ENCODE measurements at regions not wholly inside any gene's neighbourhood (a gene's known extent, or its start where the extent isn't known, plus 50 kb on each side); places are given as distances from the start of the nearest gene placed in this dataset.

- Histone ChIP-seq H3K4me3 (ENCODE audit: low read length, poor library complexity, severe bottlenecking) (no peak overlapping the region), H4K20me1 (ENCODE audit: insufficient read depth, low read length, poor library complexity, severe bottlenecking) (no peaks in the 10 kb centered on the region), H3K4me1 (ENCODE audit: insufficient read depth, low read length, poor library complexity, severe bottlenecking) (no peaks in the 10 kb centered on the region), H3K27me3 (ENCODE audit: insufficient read depth, low read length, poor library complexity, severe bottlenecking) (no peaks in the 10 kb centered on the region), H3K9me2 (replicated peaks; ENCODE audit: low read depth, low read length) (no peaks in the 10 kb centered on the region), H2AFZ (ENCODE audit: low read length) (no peak overlapping the region), H3K9ac (ENCODE audit: low read depth, low read length, poor library complexity, severe bottlenecking) (no peak overlapping the region), H3K36me3 (ENCODE audit: insufficient read depth, low read length) (no peaks in the 10 kb centered on the region), H3F3A (ENCODE audit: low read depth) (no peaks in the 10 kb centered on the region), H3K79me2 (ENCODE audit: insufficient read depth, low read length) (no peaks in the 10 kb centered on the region), H3K9me3 (ENCODE audit: insufficient read depth, low read depth, low read length) (no peaks in the 10 kb centered on the region), H3K4me2 (ENCODE audit: low read depth, low read length, poor library complexity, severe bottlenecking) (no peak overlapping the region)
- TF ChIP-seq, protein P1, sequence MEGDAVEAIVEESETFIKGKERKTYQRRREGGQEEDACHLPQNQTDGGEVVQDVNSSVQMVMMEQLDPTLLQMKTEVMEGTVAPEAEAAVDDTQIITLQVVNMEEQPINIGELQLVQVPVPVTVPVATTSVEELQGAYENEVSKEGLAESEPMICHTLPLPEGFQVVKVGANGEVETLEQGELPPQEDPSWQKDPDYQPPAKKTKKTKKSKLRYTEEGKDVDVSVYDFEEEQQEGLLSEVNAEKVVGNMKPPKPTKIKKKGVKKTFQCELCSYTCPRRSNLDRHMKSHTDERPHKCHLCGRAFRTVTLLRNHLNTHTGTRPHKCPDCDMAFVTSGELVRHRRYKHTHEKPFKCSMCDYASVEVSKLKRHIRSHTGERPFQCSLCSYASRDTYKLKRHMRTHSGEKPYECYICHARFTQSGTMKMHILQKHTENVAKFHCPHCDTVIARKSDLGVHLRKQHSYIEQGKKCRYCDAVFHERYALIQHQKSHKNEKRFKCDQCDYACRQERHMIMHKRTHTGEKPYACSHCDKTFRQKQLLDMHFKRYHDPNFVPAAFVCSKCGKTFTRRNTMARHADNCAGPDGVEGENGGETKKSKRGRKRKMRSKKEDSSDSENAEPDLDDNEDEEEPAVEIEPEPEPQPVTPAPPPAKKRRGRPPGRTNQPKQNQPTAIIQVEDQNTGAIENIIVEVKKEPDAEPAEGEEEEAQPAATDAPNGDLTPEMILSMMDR (conservative IDR thresholded peaks at IDR 0.05; ENCODE audit: low read length), result no peak
- no peak for TF ChIP-seq EZH2phosphoT487 (IDR thresholded peaks at IDR 0.05; ENCODE audit: borderline replicate concordance)
These were observed 320.7 kb downstream of the MYCN start for GRCh38 chr2:16261071-16261470.

DNA sequence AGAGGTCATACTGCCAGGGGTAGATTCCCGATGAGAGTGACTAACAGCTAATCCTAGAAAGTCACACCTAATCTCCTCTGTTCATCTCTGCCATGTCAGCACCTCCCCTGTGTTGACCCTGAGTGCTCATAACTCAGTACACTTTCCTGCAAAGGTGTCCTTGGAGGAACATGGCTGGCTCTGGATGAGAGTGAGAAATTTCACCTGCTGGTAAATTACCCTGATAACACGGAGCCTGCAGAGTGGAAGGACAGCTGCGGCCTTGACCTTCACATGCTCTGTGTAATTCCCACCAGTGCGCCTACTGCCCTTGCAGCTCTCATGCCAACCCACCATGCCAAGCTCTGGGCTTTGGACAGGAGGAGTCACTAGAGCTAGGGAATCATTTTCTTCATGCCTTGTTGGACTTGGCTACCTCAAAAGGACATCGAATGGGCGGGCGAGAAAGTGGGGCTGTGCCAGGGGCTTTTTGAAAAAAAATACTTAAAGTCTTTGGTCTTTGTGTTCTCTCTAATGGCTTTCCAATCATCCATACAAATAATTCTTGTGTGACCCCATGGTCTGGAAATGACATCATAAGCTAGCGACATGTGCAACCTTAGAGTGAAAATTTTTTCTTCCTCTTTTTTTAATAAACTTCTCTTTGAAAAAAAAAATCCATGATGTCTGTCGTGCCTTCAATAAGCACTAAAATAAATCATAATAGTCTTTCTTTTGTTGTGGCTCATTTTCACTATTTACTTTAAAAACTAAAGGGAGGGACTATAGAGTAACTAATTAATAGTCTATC is 319.9 kb downstream of the MYCN start:
- H3K4me3 ChIP-seq (ENCODE audit: low read length, poor library complexity, severe bottlenecking), result no peak overlapping the region
- no peaks in the 10 kb centered on the region for H3F3A ChIP-seq (ENCODE audit: low read depth)
- no peaks in the 10 kb centered on the region for H3K79me2 ChIP-seq (ENCODE audit: insufficient read depth, low read length)
- no peaks in the 10 kb centered on the region for H3K27me3 ChIP-seq (ENCODE audit: insufficient read depth, low read length, poor library complexity, severe bottlenecking)
- H3K4me1 ChIP-seq (ENCODE audit: insufficient read depth, low read length, poor library complexity, severe bottlenecking), result no peaks in the 10 kb centered on the region
- no peak overlapping the region for H3K4me2 ChIP-seq (ENCODE audit: low read depth, low read length, poor library complexity, severe bottlenecking)
- H4K20me1 ChIP-seq (ENCODE audit: insufficient read depth, low read length, poor library complexity, severe bottlenecking), result no peaks in the 10 kb centered on the region
- no peak overlapping the region for H3K9ac ChIP-seq (ENCODE audit: low read depth, low read length, poor library complexity, severe bottlenecking)
- TF ChIP-seq, protein P1 (conservative IDR thresholded peaks at IDR 0.05; ENCODE audit: low read length), result no peak
- TF ChIP-seq EZH2phosphoT487 (IDR thresholded peaks at IDR 0.05; ENCODE audit: borderline replicate concordance), result no peak
- no peaks in the 10 kb centered on the region for H3K9me3 ChIP-seq (ENCODE audit: insufficient read depth, low read depth, low read length)
- H2AFZ ChIP-seq (ENCODE audit: low read length), result no peak overlapping the region
- no peaks in the 10 kb centered on the region for H3K36me3 ChIP-seq (ENCODE audit: insufficient read depth, low read length)
- H3K9me2 ChIP-seq (replicated peaks; ENCODE audit: low read depth, low read length), result no peaks in the 10 kb centered on the region

DNA sequence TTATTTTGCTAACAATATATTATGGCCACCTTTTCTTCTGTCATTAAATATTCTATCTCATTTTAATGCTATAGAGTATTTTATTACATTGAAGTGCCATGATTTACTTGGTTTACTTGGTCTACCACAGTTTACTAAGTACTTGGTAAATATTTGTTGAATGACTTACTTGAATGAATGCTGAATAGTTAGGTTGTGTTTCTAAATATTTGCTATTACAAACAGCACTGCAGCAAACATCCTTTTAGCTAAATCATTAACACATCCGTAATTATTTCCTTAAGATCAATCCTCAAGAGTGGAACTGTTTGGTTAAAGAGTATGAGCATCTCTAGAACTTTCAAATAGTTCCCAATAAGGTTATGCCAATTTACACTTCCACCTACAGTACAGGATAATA is 318.7 kb downstream of the MYCN start:
- TF ChIP-seq EZH2phosphoT487 (IDR thresholded peaks at IDR 0.05; ENCODE audit: borderline replicate concordance), result no peak
- TF ChIP-seq, protein P1 (conservative IDR thresholded peaks at IDR 0.05; ENCODE audit: low read length), result no peak
- Histone ChIP-seq H3K36me3 (ENCODE audit: insufficient read depth, low read length) (no peaks in the 10 kb centered on the region), H3K4me2 (ENCODE audit: low read depth, low read length, poor library complexity, severe bottlenecking) (no peak overlapping the region), H2AFZ (ENCODE audit: low read length) (no peak overlapping the region), H3K4me3 (ENCODE audit: low read length, poor library complexity, severe bottlenecking) (no peak overlapping the region), H3F3A (ENCODE audit: low read depth) (no peaks in the 10 kb centered on the region), H3K9me2 (replicated peaks; ENCODE audit: low read depth, low read length) (no peaks in the 10 kb centered on the region), H3K4me1 (ENCODE audit: insufficient read depth, low read length, poor library complexity, severe bottlenecking) (no peaks in the 10 kb centered on the region), H3K9ac (ENCODE audit: low read depth, low read length, poor library complexity, severe bottlenecking) (no peak overlapping the region), H3K9me3 (ENCODE audit: insufficient read depth, low read depth, low read length) (no peaks in the 10 kb centered on the region), H3K79me2 (ENCODE audit: insufficient read depth, low read length) (no peaks in the 10 kb centered on the region), H3K27me3 (ENCODE audit: insufficient read depth, low read length, poor library complexity, severe bottlenecking) (no peaks in the 10 kb centered on the region), H4K20me1 (ENCODE audit: insufficient read depth, low read length, poor library complexity, severe bottlenecking) (no peaks in the 10 kb centered on the region)
